HEK293 (cell line): ENCODE measurements at regions not wholly inside any gene's neighbourhood (a gene's known extent, or its start where the extent isn't known, plus 50 kb on each side); places are given as distances from the start of the nearest gene placed in this dataset.

Experiments used
- CTCF ChIA-PET: fragments of 350-600 bp; formaldehyde crosslinking; extraction: SDS; loops from one replicate; lab custom pipeline; 2021; ENCODE audit warnings: antibody characterized with exemption; lab: Yijun Ruan, JAX
- POLR2A ChIA-PET: fragments of 300-600 bp; formaldehyde crosslinking; extraction: SDS; loops from one replicate; lab custom pipeline; 2020; ENCODE audit warnings: antibody characterized with exemption, inconsistent platforms; lab: Yijun Ruan, JAX
- H3K27ac ChIP-seq: fragments of 200-500 bp; sonication (Bioruptor generic); 2 replicates; pipeline ENCODE4 v1.5.1; 2014; ENCODE audit warnings: low read depth, low read length, control low read depth, inconsistent platforms; ENCODE audit errors: extremely low read depth
- H3K36me3 ChIP-seq, 2 experiments: fragments of 200-500 bp in 1 of 2; sonication (Bioruptor generic) in 1 of 2; 1 replicate in 1 of 2; 2 replicates in 1 of 2; pipeline ENCODE4 v1.5.1; 2014 to 2017; ENCODE audit warnings: inconsistent platforms in 2 of 2, low read length in 2 of 2; ENCODE audit not compliant: control insufficient read depth in 2 of 2, insufficient read depth in 1 of 2
- H3K4me1 ChIP-seq: fragments of 200-500 bp; sonication (Bioruptor generic); 2 replicates; pipeline ENCODE4 v1.5.1; 2014; ENCODE audit warnings: mild to moderate bottlenecking, low read length, inconsistent platforms; ENCODE audit not compliant: control insufficient read depth, insufficient read depth
- H3K4me3 ChIP-seq: 2 replicates; pipeline ENCODE4 v1.5.1; 2011; ENCODE audit warnings: low read depth, mild to moderate bottlenecking, control low read depth, low read length, moderate library complexity
- H3K9me3 ChIP-seq: fragments of 200-500 bp; sonication (Bioruptor generic); 2 replicates; pipeline ENCODE4 v1.5.1; 2014; ENCODE audit warnings: low read depth, low read length, inconsistent platforms; ENCODE audit not compliant: control insufficient read depth, insufficient read depth
- KLF10 ChIP-seq: fragments of 450-650 bp; IDR thresholded peaks from 2 replicates; pipeline ENCODE4 v1.5.1; 2018; ENCODE audit warnings: missing biosample characterization, mild to moderate bottlenecking, missing genetic modification characterization
- KLF8 ChIP-seq: fragments of 450-650 bp; formaldehyde crosslinking; IDR thresholded peaks from 2 replicates; pipeline ENCODE4 v1.5.1; 2016; ENCODE audit warnings: missing biosample characterization, missing genetic modification characterization
- OSR2 ChIP-seq: fragments of 450-650 bp; formaldehyde crosslinking; IDR thresholded peaks from 2 replicates; pipeline ENCODE4 v1.5.1; 2016; ENCODE audit warnings: missing biosample characterization, missing genetic modification characterization
- SP7 ChIP-seq: fragments of 450-650 bp; formaldehyde crosslinking; IDR thresholded peaks from 2 replicates; pipeline ENCODE4 v1.5.1; 2016; ENCODE audit warnings: missing biosample characterization, missing genetic modification characterization
- TCF7L2 ChIP-seq: IDR thresholded peaks from 2 replicates; pipeline ENCODE4 v1.6.1; 2011; ENCODE audit warnings: low read depth, mild to moderate bottlenecking, inconsistent platforms, low read length, moderate library complexity, borderline replicate concordance
- TRIM28 ChIP-seq: IDR thresholded peaks from 2 replicates; pipeline ENCODE4 v1.6.1; 2011; ENCODE audit warnings: low read length, control low read depth, borderline replicate concordance
- ZBTB17 ChIP-seq: fragments of 450-650 bp; formaldehyde crosslinking; IDR thresholded peaks from 2 replicates; pipeline ENCODE4 v1.5.1; 2016; ENCODE audit warnings: missing biosample characterization, missing genetic modification characterization
- ZBTB20 ChIP-seq: fragments of 450-650 bp; formaldehyde crosslinking; IDR thresholded peaks from 2 replicates; pipeline ENCODE4 v1.5.1; 2016; ENCODE audit warnings: missing biosample characterization, missing genetic modification characterization
- ZFP41 ChIP-seq: fragments of 450-650 bp; formaldehyde crosslinking; IDR thresholded peaks from 2 replicates; pipeline ENCODE4 v1.5.1; 2016; ENCODE audit warnings: missing biosample characterization, missing genetic modification characterization, borderline replicate concordance
- ZNF138 ChIP-seq: fragments of 450-650 bp; formaldehyde crosslinking; IDR thresholded peaks from 2 replicates; pipeline ENCODE4 v1.5.1; 2016; ENCODE audit warnings: missing biosample characterization, missing genetic modification characterization, borderline replicate concordance
- ZNF146 ChIP-seq: fragments of 450-650 bp; formaldehyde crosslinking; IDR thresholded peaks from 2 replicates; pipeline ENCODE4 v1.5.1; 2016; ENCODE audit warnings: missing biosample characterization, missing genetic modification characterization
- ZNF561 ChIP-seq: fragments of 450-650 bp; IDR thresholded peaks from 2 replicates; pipeline ENCODE4 v1.5.1; 2018; ENCODE audit warnings: missing biosample characterization, missing genetic modification characterization, borderline replicate concordance
- ZNF600 ChIP-seq: fragments of 450-650 bp; formaldehyde crosslinking; IDR thresholded peaks from 2 replicates; pipeline ENCODE4 v1.5.1; 2016; ENCODE audit warnings: missing biosample characterization, missing genetic modification characterization
- ZNF626 ChIP-seq: fragments of 450-650 bp; sonication (Bioruptor Pico); formaldehyde crosslinking; IDR thresholded peaks from 2 replicates; pipeline ENCODE4 v1.5.1; 2018; ENCODE audit warnings: missing biosample characterization, missing genetic modification characterization, inconsistent platforms
- ZNF76 ChIP-seq: fragments of 450-650 bp; formaldehyde crosslinking; IDR thresholded peaks from 2 replicates; pipeline ENCODE4; 2016; ENCODE audit warnings: low read depth, missing biosample characterization, missing genetic modification characterization, borderline replicate concordance
- ZSCAN23 ChIP-seq: fragments of 450-650 bp; formaldehyde crosslinking; IDR thresholded peaks from 2 replicates; pipeline ENCODE4 v1.5.1; 2016; ENCODE audit warnings: missing biosample characterization, missing genetic modification characterization
- TF ChIP-seq, protein P1 (sequence below): fragments of 450-650 bp; formaldehyde crosslinking; IDR thresholded peaks from 2 replicates; pipeline ENCODE4 v1.5.1; 2016; ENCODE audit warnings: missing biosample characterization, missing genetic modification characterization
- TF ChIP-seq, protein P2 (sequence below): fragments of 450-650 bp; formaldehyde crosslinking; IDR thresholded peaks from 2 replicates; pipeline ENCODE4 v1.5.1; 2016; ENCODE audit warnings: missing biosample characterization, missing genetic modification characterization
- TF ChIP-seq, protein P3 (sequence below): fragments of 450-650 bp; IDR thresholded peaks from 2 replicates; pipeline ENCODE4 v1.5.1; 2018; ENCODE audit warnings: missing biosample characterization, mild to moderate bottlenecking, missing genetic modification characterization
- TF ChIP-seq, protein P4 (sequence below): fragments of 450-650 bp; formaldehyde crosslinking; IDR thresholded peaks from 2 replicates; pipeline ENCODE4 v1.5.1; 2017; ENCODE audit warnings: missing biosample characterization, missing genetic modification characterization
- TF ChIP-seq, protein P5 (sequence below): fragments of 450-650 bp; formaldehyde crosslinking; IDR thresholded peaks from 2 replicates; pipeline ENCODE4 v1.5.1; 2016; ENCODE audit warnings: missing biosample characterization, missing genetic modification characterization, borderline replicate concordance
- TF ChIP-seq, protein P6 (sequence below): fragments of 450-650 bp; formaldehyde crosslinking; IDR thresholded peaks from 2 replicates; pipeline ENCODE4 v1.5.1; 2016; ENCODE audit warnings: missing biosample characterization, missing genetic modification characterization

DNA sequence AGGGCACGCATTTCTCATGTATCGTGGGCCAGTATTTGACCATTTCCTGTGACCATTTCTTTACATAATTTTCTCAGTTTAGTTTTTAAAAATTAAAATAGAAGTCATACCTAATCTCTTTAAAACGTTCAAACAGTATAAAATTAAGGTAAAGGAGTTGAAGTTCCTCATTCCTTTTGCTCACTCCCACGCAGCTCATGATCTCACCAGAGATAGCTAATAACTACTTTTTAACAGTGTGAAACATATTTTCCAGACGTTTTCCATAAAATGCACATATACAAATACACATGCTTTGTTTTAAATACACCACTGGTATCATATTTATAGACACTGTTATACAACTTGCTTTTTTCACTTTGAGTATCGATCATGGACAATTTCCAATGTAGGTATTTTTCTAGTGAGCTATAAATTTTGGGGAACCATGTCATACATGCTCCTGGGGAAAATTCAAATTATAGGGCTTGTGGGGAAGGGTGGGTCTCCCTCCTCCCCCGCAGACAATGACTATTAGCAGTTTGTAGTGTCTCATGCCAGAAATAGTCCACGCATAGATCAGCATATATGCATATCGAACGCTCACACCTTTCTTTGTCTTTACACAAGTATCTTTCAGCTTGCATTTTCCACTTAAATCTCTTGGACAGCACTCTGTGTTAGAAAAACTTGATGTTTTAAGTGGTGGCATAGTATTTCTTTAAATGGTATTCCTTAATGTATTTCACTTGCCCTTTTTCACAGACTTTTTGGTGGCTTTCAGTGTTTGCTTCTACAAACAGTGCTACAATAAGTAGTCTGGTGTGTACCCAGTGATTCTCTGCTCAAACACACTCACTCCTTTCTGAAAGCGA lies 145.5 kb upstream of the ZNF217 start (continued):
- TF ChIP-seq ZFP41 (tag by site-specific recombination) = no peak
- TF ChIP-seq ZNF146 (tag by site-specific recombination) = no peak
- TF ChIP-seq ZNF76 (tag by site-specific recombination) = no peak
- TF ChIP-seq, protein P1, sequence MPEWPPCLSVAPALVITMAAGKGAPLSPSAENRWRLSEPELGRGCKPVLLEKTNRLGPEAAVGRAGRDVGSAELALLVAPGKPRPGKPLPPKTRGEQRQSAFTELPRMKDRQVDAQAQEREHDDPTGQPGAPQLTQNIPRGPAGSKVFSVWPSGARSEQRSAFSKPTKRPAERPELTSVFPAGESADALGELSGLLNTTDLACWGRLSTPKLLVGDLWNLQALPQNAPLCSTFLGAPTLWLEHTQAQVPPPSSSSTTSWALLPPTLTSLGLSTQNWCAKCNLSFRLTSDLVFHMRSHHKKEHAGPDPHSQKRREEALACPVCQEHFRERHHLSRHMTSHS (tag by site-specific recombination) = no peak
- TF ChIP-seq, protein P2, sequence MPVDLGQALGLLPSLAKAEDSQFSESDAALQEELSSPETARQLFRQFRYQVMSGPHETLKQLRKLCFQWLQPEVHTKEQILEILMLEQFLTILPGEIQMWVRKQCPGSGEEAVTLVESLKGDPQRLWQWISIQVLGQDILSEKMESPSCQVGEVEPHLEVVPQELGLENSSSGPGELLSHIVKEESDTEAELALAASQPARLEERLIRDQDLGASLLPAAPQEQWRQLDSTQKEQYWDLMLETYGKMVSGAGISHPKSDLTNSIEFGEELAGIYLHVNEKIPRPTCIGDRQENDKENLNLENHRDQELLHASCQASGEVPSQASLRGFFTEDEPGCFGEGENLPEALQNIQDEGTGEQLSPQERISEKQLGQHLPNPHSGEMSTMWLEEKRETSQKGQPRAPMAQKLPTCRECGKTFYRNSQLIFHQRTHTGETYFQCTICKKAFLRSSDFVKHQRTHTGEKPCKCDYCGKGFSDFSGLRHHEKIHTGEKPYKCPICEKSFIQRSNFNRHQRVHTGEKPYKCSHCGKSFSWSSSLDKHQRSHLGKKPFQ (tag by site-specific recombination) = no peak
- TF ChIP-seq ZNF138 (tag by site-specific recombination) = no peak
- no peak for TF ChIP-seq ZSCAN23 (tag by site-specific recombination)

DNA sequence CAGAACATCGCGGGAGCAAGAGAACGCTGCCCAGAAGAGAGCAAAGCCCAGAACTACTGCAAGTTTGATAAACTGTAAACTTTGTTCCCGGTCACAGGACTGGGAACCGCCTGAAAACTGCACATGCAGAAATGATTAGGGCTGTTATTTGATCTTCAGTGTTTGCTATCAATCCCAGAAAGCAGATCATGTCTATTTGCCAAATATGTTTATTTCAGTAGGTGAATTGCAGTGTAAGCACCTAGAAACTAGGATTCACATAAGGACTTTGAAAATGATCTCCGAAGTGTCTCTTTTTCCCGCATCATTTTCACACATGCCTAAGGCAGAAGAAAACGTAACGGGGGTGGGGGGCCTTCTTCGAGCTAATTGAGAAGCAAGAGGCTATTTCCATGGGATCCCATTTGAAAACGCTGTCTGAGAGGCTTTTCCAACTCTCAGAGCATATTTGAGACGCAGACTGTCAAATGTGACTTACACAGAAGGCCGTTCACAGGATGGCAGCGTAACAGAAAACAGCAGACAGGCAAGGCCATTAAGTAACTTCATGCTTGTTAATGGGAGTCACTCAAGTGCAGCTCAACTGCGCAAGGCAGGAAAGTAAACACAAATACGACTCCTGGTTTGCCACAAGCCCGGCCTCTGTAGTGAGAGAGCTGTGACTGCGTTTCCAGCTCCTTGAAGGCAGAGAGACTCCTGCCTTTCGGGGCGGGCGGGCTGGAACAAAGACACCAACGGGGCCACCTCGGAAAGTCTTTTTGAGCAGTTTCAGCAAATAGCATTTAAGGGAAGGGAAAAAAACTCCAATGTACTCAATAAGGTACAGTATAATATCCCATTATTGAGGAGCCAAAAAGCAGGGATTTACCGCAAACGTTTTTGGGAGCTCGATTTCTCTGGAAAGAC lies 144.7 kb upstream of the ZNF217 start:
- Histone ChIP-seq H3K27ac (peak overlapping the region; percentile 59), H3K9me3 (no peaks in the 10 kb centered on the region), H3K4me3 (peak overlapping the region; percentile 10), H3K4me1 (peaks cover 16% of the 10 kb centered on the region), H3K36me3 (no peaks in the 10 kb centered on the region)
- ChIA-PET POLR2A (interaction anchor here (0.6 to 1.8 kb wide), 6 partner anchors 15 to 159 kb away, joined by 3 to 7 read pairs (median 3); partner anchors contain the start of gene ZNF217), CTCF (interaction anchor here (0.6 to 1.3 kb wide), 6 partner anchors 10 to 153 kb away, joined by 3 to 5 read pairs (median 3); no protein-coding TSS in a partner anchor)
- TF ChIP-seq ZBTB17 (tag by site-specific recombination) (peak; percentile 93), ZNF561 (tag by site-specific recombination) (peak; percentile 79; the same call in 1 of the 2 replicates), SP7 (tag by site-specific recombination) (peak; percentile 71), KLF8 (tag by site-specific recombination) (peak; percentile 48; the same call in 1 of the 2 replicates), TCF7L2 (no peak), KLF10 (tag by site-specific recombination) (peak; percentile 14; the same call in 1 of the 2 replicates), ZNF600 (tag by site-specific recombination) (peak; percentile 92), ZBTB20 (tag by site-specific recombination) (peak; percentile 49), OSR2 (tag by site-specific recombination) (peak; percentile 91), ZNF626 (tag by site-specific recombination) (no peak), TRIM28 (peak; percentile 88; the same call in 1 of the 2 replicates)
- TF ChIP-seq, protein P3, sequence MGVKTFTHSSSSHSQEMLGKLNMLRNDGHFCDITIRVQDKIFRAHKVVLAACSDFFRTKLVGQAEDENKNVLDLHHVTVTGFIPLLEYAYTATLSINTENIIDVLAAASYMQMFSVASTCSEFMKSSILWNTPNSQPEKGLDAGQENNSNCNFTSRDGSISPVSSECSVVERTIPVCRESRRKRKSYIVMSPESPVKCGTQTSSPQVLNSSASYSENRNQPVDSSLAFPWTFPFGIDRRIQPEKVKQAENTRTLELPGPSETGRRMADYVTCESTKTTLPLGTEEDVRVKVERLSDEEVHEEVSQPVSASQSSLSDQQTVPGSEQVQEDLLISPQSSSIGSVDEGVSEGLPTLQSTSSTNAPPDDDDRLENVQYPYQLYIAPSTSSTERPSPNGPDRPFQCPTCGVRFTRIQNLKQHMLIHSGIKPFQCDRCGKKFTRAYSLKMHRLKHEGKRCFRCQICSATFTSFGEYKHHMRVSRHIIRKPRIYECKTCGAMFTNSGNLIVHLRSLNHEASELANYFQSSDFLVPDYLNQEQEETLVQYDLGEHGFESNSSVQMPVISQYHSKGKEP (tag by site-specific recombination) = peak; percentile 57; the same call in 1 of the 2 replicates
- TF ChIP-seq, protein P4, sequence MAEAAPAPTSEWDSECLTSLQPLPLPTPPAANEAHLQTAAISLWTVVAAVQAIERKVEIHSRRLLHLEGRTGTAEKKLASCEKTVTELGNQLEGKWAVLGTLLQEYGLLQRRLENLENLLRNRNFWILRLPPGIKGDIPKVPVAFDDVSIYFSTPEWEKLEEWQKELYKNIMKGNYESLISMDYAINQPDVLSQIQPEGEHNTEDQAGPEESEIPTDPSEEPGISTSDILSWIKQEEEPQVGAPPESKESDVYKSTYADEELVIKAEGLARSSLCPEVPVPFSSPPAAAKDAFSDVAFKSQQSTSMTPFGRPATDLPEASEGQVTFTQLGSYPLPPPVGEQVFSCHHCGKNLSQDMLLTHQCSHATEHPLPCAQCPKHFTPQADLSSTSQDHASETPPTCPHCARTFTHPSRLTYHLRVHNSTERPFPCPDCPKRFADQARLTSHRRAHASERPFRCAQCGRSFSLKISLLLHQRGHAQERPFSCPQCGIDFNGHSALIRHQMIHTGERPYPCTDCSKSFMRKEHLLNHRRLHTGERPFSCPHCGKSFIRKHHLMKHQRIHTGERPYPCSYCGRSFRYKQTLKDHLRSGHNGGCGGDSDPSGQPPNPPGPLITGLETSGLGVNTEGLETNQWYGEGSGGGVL (tag by site-specific recombination) = no peak
- TF ChIP-seq, protein P5, sequence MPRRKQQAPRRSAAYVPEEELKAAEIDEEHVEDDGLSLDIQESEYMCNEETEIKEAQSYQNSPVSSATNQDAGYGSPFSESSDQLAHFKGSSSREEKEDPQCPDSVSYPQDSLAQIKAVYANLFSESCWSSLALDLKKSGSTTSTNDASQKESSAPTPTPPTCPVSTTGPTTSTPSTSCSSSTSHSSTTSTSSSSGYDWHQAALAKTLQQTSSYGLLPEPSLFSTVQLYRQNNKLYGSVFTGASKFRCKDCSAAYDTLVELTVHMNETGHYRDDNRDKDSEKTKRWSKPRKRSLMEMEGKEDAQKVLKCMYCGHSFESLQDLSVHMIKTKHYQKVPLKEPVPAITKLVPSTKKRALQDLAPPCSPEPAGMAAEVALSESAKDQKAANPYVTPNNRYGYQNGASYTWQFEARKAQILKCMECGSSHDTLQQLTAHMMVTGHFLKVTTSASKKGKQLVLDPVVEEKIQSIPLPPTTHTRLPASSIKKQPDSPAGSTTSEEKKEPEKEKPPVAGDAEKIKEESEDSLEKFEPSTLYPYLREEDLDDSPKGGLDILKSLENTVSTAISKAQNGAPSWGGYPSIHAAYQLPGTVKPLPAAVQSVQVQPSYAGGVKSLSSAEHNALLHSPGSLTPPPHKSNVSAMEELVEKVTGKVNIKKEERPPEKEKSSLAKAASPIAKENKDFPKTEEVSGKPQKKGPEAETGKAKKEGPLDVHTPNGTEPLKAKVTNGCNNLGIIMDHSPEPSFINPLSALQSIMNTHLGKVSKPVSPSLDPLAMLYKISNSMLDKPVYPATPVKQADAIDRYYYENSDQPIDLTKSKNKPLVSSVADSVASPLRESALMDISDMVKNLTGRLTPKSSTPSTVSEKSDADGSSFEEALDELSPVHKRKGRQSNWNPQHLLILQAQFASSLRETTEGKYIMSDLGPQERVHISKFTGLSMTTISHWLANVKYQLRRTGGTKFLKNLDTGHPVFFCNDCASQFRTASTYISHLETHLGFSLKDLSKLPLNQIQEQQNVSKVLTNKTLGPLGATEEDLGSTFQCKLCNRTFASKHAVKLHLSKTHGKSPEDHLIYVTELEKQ = peak; percentile 16; the same call in 1 of the 2 replicates
- TF ChIP-seq, protein P6, sequence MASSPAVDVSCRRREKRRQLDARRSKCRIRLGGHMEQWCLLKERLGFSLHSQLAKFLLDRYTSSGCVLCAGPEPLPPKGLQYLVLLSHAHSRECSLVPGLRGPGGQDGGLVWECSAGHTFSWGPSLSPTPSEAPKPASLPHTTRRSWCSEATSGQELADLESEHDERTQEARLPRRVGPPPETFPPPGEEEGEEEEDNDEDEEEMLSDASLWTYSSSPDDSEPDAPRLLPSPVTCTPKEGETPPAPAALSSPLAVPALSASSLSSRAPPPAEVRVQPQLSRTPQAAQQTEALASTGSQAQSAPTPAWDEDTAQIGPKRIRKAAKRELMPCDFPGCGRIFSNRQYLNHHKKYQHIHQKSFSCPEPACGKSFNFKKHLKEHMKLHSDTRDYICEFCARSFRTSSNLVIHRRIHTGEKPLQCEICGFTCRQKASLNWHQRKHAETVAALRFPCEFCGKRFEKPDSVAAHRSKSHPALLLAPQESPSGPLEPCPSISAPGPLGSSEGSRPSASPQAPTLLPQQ (tag by site-specific recombination) = 0 out of 2 replicates have a peak, but pooled peaks have one; percentile 28
